Stimulated activated memory B cell treated with anti-CD40 and anti-IgM and Interleukin-4, amounts not matched to agents 10 μg/mL and 1 μg/mL and 100 μg/mL, for 72 hours (primary cell): ENCODE measurements at regions not wholly inside any gene's neighbourhood (a gene's known extent, or its start where the extent isn't known, plus 50 kb on each side); places are given as distances from the start of the nearest gene placed in this dataset.

Experiments used
- ATAC-seq: fragments of 150-1000 bp; cut with Tn5 transposase; 2 replicates; pipeline ENCODE4 v1.10.0; 2021
- H3K27ac Mint-ChIP-seq: one replicate; pipeline ENCODE4 v1.8.0; 2022; ENCODE audit warnings: mild to moderate bottlenecking, mixed read lengths
- H3K27me3 Mint-ChIP-seq: one replicate; pipeline ENCODE4 v1.8.0; 2022; ENCODE audit warnings: mixed read lengths
- H3K36me3 Mint-ChIP-seq: one replicate; pipeline ENCODE4 v1.8.0; 2022; ENCODE audit warnings: mixed read lengths
- H3K4me1 Mint-ChIP-seq: one replicate; pipeline ENCODE4 v1.8.0; 2022; ENCODE audit warnings: mixed read lengths
- H3K4me3 Mint-ChIP-seq: one replicate; pipeline ENCODE4 v1.8.0; 2022; ENCODE audit warnings: mild to moderate bottlenecking, moderate library complexity, mixed read lengths
- H3K9me3 Mint-ChIP-seq: one replicate; pipeline ENCODE4 v1.8.0; 2022; ENCODE audit warnings: mixed read lengths

DNA sequence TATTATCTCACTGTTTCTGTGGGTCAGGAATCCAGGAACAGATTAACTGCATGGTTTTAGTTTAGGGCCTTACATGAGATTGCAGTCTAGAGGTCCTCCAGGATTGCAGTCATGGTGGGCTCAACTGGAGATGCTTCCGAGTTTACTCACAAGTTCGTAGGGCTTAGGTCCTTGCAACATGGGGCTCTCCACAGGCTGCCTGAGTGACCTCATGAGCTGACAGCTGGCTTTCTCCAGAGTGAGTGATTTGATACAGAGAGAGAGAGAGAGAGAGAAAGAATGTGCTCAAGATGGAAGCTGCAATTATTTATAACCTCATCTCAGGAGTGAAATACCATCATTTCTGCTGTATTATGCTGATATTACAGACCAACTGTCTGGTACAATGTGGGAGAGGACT lies 168.9 kb downstream of the GPAT3 start:
- H3K27me3 Mint-ChIP-seq: no peaks in the 10 kb centered on the region
- no peak for ATAC-seq
- no peak overlapping the region for H3K4me3 Mint-ChIP-seq
- no peaks in the 10 kb centered on the region for H3K4me1 Mint-ChIP-seq
- H3K27ac Mint-ChIP-seq: no peak overlapping the region
- no peaks in the 10 kb centered on the region for H3K36me3 Mint-ChIP-seq
- peaks cover 6% of the 10 kb centered on the region for H3K9me3 Mint-ChIP-seq

GRCh38 chr4:83703752-83704151 lies 167.8 kb downstream of the GPAT3 start:
- H3K27me3 Mint-ChIP-seq: no peaks in the 10 kb centered on the region
- no peaks in the 10 kb centered on the region for H3K36me3 Mint-ChIP-seq
- H3K4me1 Mint-ChIP-seq: no peaks in the 10 kb centered on the region
- H3K9me3 Mint-ChIP-seq: peaks cover 6% of the 10 kb centered on the region
- ATAC-seq: no peak
- H3K27ac Mint-ChIP-seq: no peak overlapping the region
- no peak overlapping the region for H3K4me3 Mint-ChIP-seq

DNA sequence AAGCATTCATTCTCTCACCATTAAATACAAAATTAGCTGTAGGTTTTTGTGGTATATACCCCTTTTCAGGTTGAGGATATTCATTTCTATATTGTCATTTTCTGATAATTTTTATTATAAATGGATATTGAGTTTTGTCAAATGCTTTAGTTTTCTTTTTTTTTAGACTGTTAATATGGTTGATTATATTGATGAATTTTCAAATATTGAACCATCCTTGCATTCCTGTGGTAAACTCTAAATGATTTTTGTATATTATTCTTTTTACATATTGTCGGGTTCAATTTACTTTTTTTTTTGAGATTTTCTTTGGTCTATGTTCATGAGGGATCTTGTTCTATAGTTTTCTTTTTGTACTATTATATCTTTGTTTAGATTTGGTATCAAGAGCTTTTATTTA lies 165.1 kb downstream of the GPAT3 start:
- no peak overlapping the region for H3K4me3 Mint-ChIP-seq
- H3K27ac Mint-ChIP-seq: no peak overlapping the region
- no peaks in the 10 kb centered on the region for H3K36me3 Mint-ChIP-seq
- peaks cover 6% of the 10 kb centered on the region for H3K9me3 Mint-ChIP-seq
- H3K27me3 Mint-ChIP-seq: no peaks in the 10 kb centered on the region
- H3K4me1 Mint-ChIP-seq: no peaks in the 10 kb centered on the region
- ATAC-seq: no peak

DNA sequence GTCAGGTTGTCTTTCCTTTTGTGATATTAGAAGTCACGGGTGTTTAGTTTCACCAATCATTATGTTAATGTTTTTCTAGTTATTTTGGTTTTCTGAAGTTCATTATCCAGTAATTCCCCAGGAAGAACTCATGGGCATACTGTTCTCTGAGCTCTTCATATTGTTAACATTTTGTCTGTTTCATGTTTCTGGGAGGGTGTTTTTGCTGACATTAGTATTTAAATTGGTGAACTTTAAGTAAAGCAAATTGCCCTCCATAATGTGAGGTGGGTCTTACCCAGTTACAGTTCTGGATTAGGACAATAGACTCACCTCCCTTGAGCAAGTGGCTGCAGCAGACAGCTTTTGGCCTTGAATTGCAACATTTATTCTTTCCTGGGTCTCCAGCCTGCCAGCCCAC lies 163.4 kb downstream of the GPAT3 start:
- no peak overlapping the region for H3K27ac Mint-ChIP-seq
- H3K4me3 Mint-ChIP-seq: no peak overlapping the region
- H3K36me3 Mint-ChIP-seq: no peaks in the 10 kb centered on the region
- H3K4me1 Mint-ChIP-seq: no peaks in the 10 kb centered on the region
- H3K9me3 Mint-ChIP-seq: peaks cover 6% of the 10 kb centered on the region
- ATAC-seq: no peak
- no peaks in the 10 kb centered on the region for H3K27me3 Mint-ChIP-seq

DNA sequence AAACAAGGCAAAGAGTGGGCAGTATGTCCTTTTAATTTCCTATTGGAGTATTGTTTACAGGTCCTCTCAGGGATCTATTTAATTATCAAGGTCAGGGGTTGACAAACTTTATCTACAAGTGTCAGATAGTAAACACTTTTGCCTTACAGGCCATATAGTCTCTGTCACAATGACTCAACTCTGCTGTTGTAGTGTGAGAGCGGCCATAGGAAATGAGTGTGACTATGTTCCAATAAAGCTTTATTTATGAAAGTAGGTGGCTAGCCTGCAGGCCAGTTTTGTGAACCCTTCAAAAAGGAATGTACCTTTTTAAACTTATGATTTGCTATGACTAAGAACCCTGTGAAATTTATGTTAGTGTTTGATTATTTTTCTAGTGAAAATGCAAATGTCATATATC lies 156.1 kb downstream of the GPAT3 start:
- H3K36me3 Mint-ChIP-seq: no peaks in the 10 kb centered on the region
- peaks cover 4% of the 10 kb centered on the region for H3K27me3 Mint-ChIP-seq
- no peak overlapping the region for H3K4me3 Mint-ChIP-seq
- H3K4me1 Mint-ChIP-seq: no peaks in the 10 kb centered on the region
- H3K27ac Mint-ChIP-seq: no peak overlapping the region
- no peak for ATAC-seq
- H3K9me3 Mint-ChIP-seq: no peaks in the 10 kb centered on the region

GRCh38 chr4:83686166-83686565 lies 150.3 kb downstream of the GPAT3 start:
- ATAC-seq: no peak
- Mint-ChIP-seq H3K27me3 (peaks cover 11% of the 10 kb centered on the region), H3K27ac (no peak overlapping the region), H3K4me3 (no peak overlapping the region), H3K4me1 (no peaks in the 10 kb centered on the region), H3K36me3 (no peaks in the 10 kb centered on the region), H3K9me3 (no peaks in the 10 kb centered on the region)

DNA sequence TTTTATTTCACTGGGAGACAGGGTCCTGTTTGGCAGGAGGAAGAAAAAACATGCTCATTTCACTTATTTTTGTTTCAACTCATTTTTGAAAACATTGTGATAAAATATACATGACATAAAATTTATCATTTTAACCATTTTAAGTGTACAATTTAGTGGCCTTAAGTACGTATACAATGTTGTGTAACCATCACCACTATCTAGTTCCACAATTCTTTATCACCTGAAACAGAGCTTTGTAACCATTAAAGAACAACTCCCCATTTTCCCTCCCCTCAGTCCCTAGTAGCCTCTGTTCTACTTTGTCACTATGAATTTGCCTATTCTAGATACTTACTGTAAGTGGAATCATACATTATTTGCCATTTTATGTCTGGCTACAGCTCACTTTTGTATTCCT lies 143.8 kb downstream of the GPAT3 start:
- no peaks in the 10 kb centered on the region for H3K9me3 Mint-ChIP-seq
- no peak for ATAC-seq
- H3K36me3 Mint-ChIP-seq: no peaks in the 10 kb centered on the region
- peaks cover 24% of the 10 kb centered on the region for H3K27me3 Mint-ChIP-seq
- H3K4me1 Mint-ChIP-seq: no peaks in the 10 kb centered on the region
- H3K4me3 Mint-ChIP-seq: no peak overlapping the region
- no peak overlapping the region for H3K27ac Mint-ChIP-seq

DNA sequence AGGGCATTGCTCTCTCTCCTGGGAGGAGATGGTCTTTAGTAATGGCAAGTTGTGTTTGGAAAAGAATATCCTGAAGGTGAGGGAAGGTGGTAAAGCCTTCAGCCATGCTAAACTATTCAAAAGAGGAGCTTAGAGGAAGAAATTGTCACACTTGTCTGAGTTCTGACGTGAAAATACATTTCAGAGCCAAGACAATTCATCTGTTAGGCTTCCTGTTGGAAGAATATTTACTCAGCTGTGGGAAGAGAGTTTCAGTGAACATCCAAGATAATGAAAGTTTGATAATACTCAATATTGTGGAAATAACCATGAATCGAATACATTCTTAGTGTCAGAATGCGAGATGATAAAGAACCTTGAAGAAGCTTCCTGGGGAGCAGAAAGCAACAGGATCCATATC lies 143.3 kb downstream of the GPAT3 start:
- no peak for ATAC-seq
- no peaks in the 10 kb centered on the region for H3K36me3 Mint-ChIP-seq
- H3K9me3 Mint-ChIP-seq: no peaks in the 10 kb centered on the region
- no peak overlapping the region for H3K27ac Mint-ChIP-seq
- no peak overlapping the region for H3K4me3 Mint-ChIP-seq
- H3K4me1 Mint-ChIP-seq: no peaks in the 10 kb centered on the region
- H3K27me3 Mint-ChIP-seq: peaks cover 25% of the 10 kb centered on the region

DNA sequence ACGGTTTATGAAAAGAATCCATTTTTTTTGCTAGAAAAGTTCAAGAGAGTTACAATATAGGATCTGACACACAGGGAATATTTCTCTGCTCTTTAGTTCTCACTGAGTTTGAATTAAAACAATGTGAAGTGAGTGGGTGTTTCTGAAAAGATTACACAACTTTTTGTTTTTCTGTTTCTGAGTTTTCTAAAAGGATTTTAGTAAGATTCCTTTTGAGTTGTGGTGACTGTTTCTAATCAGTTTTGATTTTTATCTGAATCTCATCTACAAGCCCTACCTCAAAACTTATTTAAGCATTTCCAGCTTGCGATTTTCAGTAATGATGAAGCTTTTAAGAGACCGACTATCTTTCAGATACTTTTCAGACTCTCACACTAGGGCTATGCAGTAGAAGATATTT lies 141.7 kb downstream of the GPAT3 start:
- no peaks in the 10 kb centered on the region for H3K4me1 Mint-ChIP-seq
- no peaks in the 10 kb centered on the region for H3K9me3 Mint-ChIP-seq
- no peaks in the 10 kb centered on the region for H3K36me3 Mint-ChIP-seq
- no peak overlapping the region for H3K27ac Mint-ChIP-seq
- peaks cover 36% of the 10 kb centered on the region for H3K27me3 Mint-ChIP-seq
- H3K4me3 Mint-ChIP-seq: no peak overlapping the region
- ATAC-seq: no peak

DNA sequence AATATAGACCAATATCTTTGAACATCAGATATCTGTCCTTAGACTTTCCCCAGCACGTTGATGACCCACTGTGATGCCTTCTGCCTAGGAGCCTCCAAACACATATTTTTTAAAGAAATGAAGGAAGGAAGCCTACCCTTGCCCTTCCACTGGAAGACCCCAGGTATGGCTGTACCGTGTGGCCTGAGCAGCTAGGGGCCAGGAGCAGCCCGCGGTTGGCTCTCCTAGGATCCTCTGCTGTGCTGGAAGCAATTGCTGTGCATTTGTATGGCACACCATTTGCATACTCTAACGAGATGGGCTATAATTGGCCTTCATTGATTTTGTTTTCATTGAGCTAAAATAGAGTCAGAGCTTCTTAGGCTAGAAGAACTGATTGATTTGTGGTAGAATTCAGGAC lies 128.8 kb downstream of the GPAT3 start:
- no peaks in the 10 kb centered on the region for H3K36me3 Mint-ChIP-seq
- ATAC-seq: no peak
- H3K27me3 Mint-ChIP-seq: no peaks in the 10 kb centered on the region
- H3K9me3 Mint-ChIP-seq: no peaks in the 10 kb centered on the region
- H3K4me3 Mint-ChIP-seq: no peak overlapping the region
- H3K27ac Mint-ChIP-seq: no peak overlapping the region
- peaks cover 8% of the 10 kb centered on the region for H3K4me1 Mint-ChIP-seq

GRCh38 chr4:83664071-83664470 lies 128.2 kb downstream of the GPAT3 start:
- Mint-ChIP-seq H3K36me3 (no peaks in the 10 kb centered on the region), H3K9me3 (no peaks in the 10 kb centered on the region), H3K27me3 (no peaks in the 10 kb centered on the region), H3K4me1 (peaks cover 8% of the 10 kb centered on the region), H3K4me3 (no peak overlapping the region), H3K27ac (no peak overlapping the region)
- ATAC-seq: no peak

DNA sequence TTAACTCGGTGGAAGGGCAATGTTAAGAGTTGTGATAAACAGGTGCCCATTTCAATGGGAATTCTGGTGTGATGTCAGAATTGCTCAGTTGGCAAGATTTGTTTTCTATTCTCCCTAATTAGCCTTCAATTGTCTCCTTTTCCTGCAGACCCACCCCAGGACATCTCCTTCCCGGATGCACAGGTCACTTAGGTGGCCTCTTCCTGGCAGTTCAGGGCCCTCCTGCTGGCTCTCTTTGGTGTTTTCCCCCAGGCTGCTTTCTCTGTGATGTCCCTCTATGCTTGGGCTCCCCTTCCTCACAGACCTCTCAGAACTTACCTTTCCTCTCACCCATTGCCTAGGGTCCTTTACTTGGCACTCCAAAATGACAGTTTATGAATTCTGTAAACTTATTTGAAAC lies 126.3 kb downstream of the GPAT3 start:
- H3K27me3 Mint-ChIP-seq: no peaks in the 10 kb centered on the region
- no peak overlapping the region for H3K27ac Mint-ChIP-seq
- H3K9me3 Mint-ChIP-seq: no peaks in the 10 kb centered on the region
- H3K36me3 Mint-ChIP-seq: no peaks in the 10 kb centered on the region
- H3K4me3 Mint-ChIP-seq: no peak overlapping the region
- no peak for ATAC-seq
- H3K4me1 Mint-ChIP-seq: peaks cover 8% of the 10 kb centered on the region

- H3K4me1 Mint-ChIP-seq: peaks cover 8% of the 10 kb centered on the region
- no peaks in the 10 kb centered on the region for H3K36me3 Mint-ChIP-seq
- H3K9me3 Mint-ChIP-seq: no peaks in the 10 kb centered on the region
- H3K27ac Mint-ChIP-seq: no peak overlapping the region
- H3K27me3 Mint-ChIP-seq: no peaks in the 10 kb centered on the region
- no peak for ATAC-seq
- H3K4me3 Mint-ChIP-seq: no peak overlapping the region
These were observed 125.5 kb downstream of the GPAT3 start for GRCh38 chr4:83661359-83661758.

DNA sequence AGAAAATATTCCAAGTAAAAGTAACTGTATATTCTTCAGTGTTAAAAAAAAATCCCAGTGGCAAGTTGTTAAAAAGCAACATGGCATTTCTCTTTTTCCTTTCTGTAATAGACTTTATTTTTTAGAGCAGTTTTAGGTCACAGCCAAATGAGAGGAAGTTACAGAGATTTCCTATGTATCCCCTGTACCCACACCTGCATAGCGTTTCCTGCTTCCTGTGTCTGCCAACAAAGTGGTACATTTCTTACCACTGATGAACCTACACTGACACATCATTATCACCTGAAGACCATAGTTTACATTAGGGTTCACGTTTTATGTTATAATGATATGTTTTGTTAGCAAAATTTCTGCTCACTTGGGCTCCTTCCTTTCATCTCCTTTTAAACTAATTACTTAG lies 124.7 kb downstream of the GPAT3 start:
- ATAC-seq: no peak
- no peaks in the 10 kb centered on the region for H3K9me3 Mint-ChIP-seq
- H3K27me3 Mint-ChIP-seq: no peaks in the 10 kb centered on the region
- peaks cover 8% of the 10 kb centered on the region for H3K4me1 Mint-ChIP-seq
- no peaks in the 10 kb centered on the region for H3K36me3 Mint-ChIP-seq
- H3K27ac Mint-ChIP-seq: no peak overlapping the region
- H3K4me3 Mint-ChIP-seq: no peak overlapping the region

- no peak for ATAC-seq
- Mint-ChIP-seq H3K9me3 (no peaks in the 10 kb centered on the region), H3K27ac (no peak overlapping the region), H3K4me3 (no peak overlapping the region), H3K4me1 (peaks cover 8% of the 10 kb centered on the region), H3K27me3 (no peaks in the 10 kb centered on the region), H3K36me3 (no peaks in the 10 kb centered on the region)
These were observed 122.9 kb downstream of the GPAT3 start for GRCh38 chr4:83658806-83659205.

- H3K4me3 Mint-ChIP-seq: no peak overlapping the region
- H3K27me3 Mint-ChIP-seq: no peaks in the 10 kb centered on the region
- no peaks in the 10 kb centered on the region for H3K36me3 Mint-ChIP-seq
- no peak for ATAC-seq
- no peak overlapping the region for H3K27ac Mint-ChIP-seq
- peaks cover 8% of the 10 kb centered on the region for H3K4me1 Mint-ChIP-seq
- H3K9me3 Mint-ChIP-seq: no peaks in the 10 kb centered on the region
These were observed 121.4 kb downstream of the GPAT3 start for GRCh38 chr4:83657336-83657735.
